ENCODE measurements at regions not wholly inside any gene's neighbourhood (a gene's known extent, or its start where the extent isn't known, plus 50 kb on each side); places are given as distances from the start of the nearest gene placed in this dataset.

DNA sequence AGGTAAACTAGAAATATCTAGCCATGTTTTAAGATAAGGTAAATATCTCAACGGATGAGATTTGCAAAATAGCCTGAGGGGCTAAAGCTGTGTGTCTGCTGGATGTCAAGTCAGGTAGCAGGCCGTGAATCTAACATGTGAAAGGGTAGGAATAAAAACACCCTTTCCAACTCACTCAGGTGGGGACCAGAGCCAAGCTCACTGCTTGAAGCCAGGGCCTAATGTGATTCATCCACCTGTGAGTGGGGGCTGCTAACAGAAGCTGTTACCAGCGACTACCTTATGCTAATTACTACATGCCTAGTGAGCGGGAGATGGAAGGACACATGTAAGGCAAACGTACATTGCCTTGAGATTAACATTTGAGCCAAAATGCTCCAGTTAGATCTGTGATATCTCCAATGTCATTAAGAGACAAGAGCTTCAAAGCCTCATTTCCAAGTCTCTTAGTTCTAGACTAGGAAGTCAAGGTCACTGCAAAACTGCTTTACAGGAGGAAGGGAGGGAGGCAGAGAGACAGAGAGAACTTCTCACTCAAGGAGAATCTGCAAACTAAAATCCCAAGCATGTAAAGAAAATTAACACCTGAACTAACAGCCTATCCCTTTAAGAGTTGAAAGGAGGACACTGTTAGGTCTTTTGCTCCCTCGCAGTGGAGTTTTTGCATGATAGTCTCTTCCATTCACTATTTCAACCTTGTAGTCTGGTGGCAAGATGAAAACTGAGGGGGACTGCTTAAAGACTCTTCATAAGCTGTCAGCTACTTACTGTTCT lies 141.6 kb upstream of the RPS23 start:
- CTCF ChIA-PET = interaction anchor here (0.6 to 1.0 kb wide), 2 partner anchors 8 to 1221 kb away, joined by 3 read pairs; no protein-coding TSS in a partner anchor
- Histone ChIP-seq H3K27me3 (replicated peaks in 1 of 2; ENCODE audit: control insufficient read depth in 2 of 2, insufficient read depth in 2 of 2, low read length in 1 of 2) (no peaks in the 10 kb centered on the region), H3K4me3 (no peak overlapping the region), H3K79me2 (ENCODE audit: control insufficient read depth, insufficient read depth, low read length) (no peaks in the 10 kb centered on the region), H3K9me3 (replicated peaks; ENCODE audit: control insufficient read depth, insufficient read depth, low read length) (no peaks in the 10 kb centered on the region), H2AFZ (ENCODE audit: control insufficient read depth, low read depth, low read length) (no peak overlapping the region), H3K4me2 (ENCODE audit: control insufficient read depth, insufficient read depth) (no peak overlapping the region), H3K9ac (ENCODE audit: control insufficient read depth, insufficient read depth, low read length) (no peak overlapping the region), H3K4me1 (ENCODE audit: control insufficient read depth, insufficient read depth, low read length) (no peaks in the 10 kb centered on the region), H4K20me1 (ENCODE audit: control insufficient read depth, insufficient read depth) (no peaks in the 10 kb centered on the region), H3K27ac (ENCODE audit: control insufficient read depth, insufficient read depth) (no peak overlapping the region), H3K36me3 (ENCODE audit: control insufficient read depth in 2 of 2, insufficient read depth in 2 of 2, low read length in 1 of 2) (no peaks in the 10 kb centered on the region)
- 27% methylated on average over 6 of the region's 6 CpGs for WGBS (ENCODE audit: insufficient coverage, insufficient replicate concordance, low lambda C conversion rate, missing lambda C conversion rate)
- TF ChIP-seq, protein P1, sequence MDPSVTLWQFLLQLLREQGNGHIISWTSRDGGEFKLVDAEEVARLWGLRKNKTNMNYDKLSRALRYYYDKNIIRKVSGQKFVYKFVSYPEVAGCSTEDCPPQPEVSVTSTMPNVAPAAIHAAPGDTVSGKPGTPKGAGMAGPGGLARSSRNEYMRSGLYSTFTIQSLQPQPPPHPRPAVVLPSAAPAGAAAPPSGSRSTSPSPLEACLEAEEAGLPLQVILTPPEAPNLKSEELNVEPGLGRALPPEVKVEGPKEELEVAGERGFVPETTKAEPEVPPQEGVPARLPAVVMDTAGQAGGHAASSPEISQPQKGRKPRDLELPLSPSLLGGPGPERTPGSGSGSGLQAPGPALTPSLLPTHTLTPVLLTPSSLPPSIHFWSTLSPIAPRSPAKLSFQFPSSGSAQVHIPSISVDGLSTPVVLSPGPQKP (IDR thresholded peaks at IDR 0.05; ENCODE audit: low read depth, low read length) = no peak
- no peak for DNase-seq (ENCODE audit: low read depth, low spot score)
- SMC1A ChIA-PET (ENCODE audit: uncharacterized antibody, unreplicated experiment) = no interaction called here
- no peak for ATAC-seq
- no TSS peak for BruUV-seq (replicated peaks)
- in situ Hi-C loops (cut with MboI) (no loop called here), intact Hi-C loops (cut with micrococcal nuclease; ENCODE audit: unreplicated experiment) (no loop called here)
- RAD21 ChIA-PET (ENCODE audit: unreplicated experiment) = no interaction called here
- POLR2A ChIA-PET = no interaction called here
- FAIRE-seq = no peak

DNA sequence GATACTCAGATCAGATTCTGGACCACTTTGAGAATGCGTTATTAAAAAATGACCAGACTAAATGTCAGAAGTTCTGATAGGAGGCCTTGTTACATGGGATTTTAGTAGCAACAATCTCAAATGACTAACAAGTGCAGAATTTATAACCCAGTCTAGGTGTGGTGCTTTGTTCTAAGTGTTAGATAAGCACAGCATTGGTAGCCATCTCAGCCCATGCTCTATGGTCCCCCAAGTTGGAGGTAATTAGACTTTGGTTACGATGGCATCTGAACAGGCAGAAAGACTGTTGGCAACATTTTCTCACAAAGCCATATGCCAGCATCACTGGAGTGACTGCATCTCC lies 140.4 kb upstream of the RPS23 start:
- RAD21 ChIA-PET (ENCODE audit: unreplicated experiment) = no interaction called here
- no peaks in the 10 kb centered on the region for H4K20me1 ChIP-seq (ENCODE audit: control insufficient read depth, insufficient read depth)
- no peak for ATAC-seq
- CTCF ChIA-PET = interaction anchor here (0.9 kb wide), 1 partner anchor 10 kb away, joined by 4 read pairs; no protein-coding TSS in a partner anchor
- POLR2A ChIA-PET = no interaction called here
- SMC1A ChIA-PET (ENCODE audit: uncharacterized antibody, unreplicated experiment) = interaction anchor here (1.1 kb wide), 1 partner anchor 11 kb away, joined by 3 read pairs; no protein-coding TSS in a partner anchor
- no peak for FAIRE-seq
- H3K4me1 ChIP-seq (ENCODE audit: control insufficient read depth, insufficient read depth, low read length) = no peaks in the 10 kb centered on the region
- 9% methylated on average over 2 of the region's 2 CpGs for WGBS (ENCODE audit: insufficient coverage, insufficient replicate concordance, low lambda C conversion rate, missing lambda C conversion rate)
- H3K9me3 ChIP-seq (replicated peaks; ENCODE audit: control insufficient read depth, insufficient read depth, low read length) = no peaks in the 10 kb centered on the region
- in situ Hi-C loops (cut with MboI) = no loop called here
- H3K4me2 ChIP-seq (ENCODE audit: control insufficient read depth, insufficient read depth) = no peak overlapping the region
- H3K79me2 ChIP-seq (ENCODE audit: control insufficient read depth, insufficient read depth, low read length) = no peaks in the 10 kb centered on the region
- no peak overlapping the region for H2AFZ ChIP-seq (ENCODE audit: control insufficient read depth, low read depth, low read length)
- no peak overlapping the region for H3K4me3 ChIP-seq
- BruUV-seq (replicated peaks) = no TSS peak
- DNase-seq (ENCODE audit: low read depth, low spot score) = no peak
- H3K27me3 ChIP-seq (replicated peaks in 1 of 2; ENCODE audit: control insufficient read depth in 2 of 2, insufficient read depth in 2 of 2, low read length in 1 of 2) = no peaks in the 10 kb centered on the region
- H3K27ac ChIP-seq (ENCODE audit: control insufficient read depth, insufficient read depth) = no peak overlapping the region
- no peak overlapping the region for H3K9ac ChIP-seq (ENCODE audit: control insufficient read depth, insufficient read depth, low read length)
- H3K36me3 ChIP-seq (ENCODE audit: control insufficient read depth in 2 of 2, insufficient read depth in 2 of 2, low read length in 1 of 2) = no peaks in the 10 kb centered on the region
- intact Hi-C loops (cut with micrococcal nuclease; ENCODE audit: unreplicated experiment) = no loop called here
- no peak for TF ChIP-seq ESRRA (IDR thresholded peaks at IDR 0.05; ENCODE audit: low read length)
- TF ChIP-seq, protein P2, sequence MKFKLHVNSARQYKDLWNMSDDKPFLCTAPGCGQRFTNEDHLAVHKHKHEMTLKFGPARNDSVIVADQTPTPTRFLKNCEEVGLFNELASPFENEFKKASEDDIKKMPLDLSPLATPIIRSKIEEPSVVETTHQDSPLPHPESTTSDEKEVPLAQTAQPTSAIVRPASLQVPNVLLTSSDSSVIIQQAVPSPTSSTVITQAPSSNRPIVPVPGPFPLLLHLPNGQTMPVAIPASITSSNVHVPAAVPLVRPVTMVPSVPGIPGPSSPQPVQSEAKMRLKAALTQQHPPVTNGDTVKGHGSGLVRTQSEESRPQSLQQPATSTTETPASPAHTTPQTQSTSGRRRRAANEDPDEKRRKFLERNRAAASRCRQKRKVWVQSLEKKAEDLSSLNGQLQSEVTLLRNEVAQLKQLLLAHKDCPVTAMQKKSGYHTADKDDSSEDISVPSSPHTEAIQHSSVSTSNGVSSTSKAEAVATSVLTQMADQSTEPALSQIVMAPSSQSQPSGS (IDR thresholded peaks at IDR 0.05; ENCODE audit: low read length) = no peak
- no peak for TF ChIP-seq CHD1 (IDR thresholded peaks at IDR 0.05; ENCODE audit: low read depth, low read length)
- TF ChIP-seq JUND (IDR thresholded peaks at IDR 0.05; ENCODE audit: low read depth, low read length) = no peak
- TF ChIP-seq, protein P3, sequence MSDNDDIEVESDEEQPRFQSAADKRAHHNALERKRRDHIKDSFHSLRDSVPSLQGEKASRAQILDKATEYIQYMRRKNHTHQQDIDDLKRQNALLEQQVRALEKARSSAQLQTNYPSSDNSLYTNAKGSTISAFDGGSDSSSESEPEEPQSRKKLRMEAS (IDR thresholded peaks at IDR 0.05; ENCODE audit: low read depth, low read length) = no peak
- TF ChIP-seq, protein P4, sequence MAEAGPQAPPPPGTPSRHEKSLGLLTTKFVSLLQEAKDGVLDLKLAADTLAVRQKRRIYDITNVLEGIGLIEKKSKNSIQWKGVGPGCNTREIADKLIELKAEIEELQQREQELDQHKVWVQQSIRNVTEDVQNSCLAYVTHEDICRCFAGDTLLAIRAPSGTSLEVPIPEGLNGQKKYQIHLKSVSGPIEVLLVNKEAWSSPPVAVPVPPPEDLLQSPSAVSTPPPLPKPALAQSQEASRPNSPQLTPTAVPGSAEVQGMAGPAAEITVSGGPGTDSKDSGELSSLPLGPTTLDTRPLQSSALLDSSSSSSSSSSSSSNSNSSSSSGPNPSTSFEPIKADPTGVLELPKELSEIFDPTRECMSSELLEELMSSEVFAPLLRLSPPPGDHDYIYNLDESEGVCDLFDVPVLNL (IDR thresholded peaks at IDR 0.05; ENCODE audit: low read depth, low read length) = no peak
- TF ChIP-seq RBBP5 (conservative IDR thresholded peaks at IDR 0.05) = no peak
- no peak for TF ChIP-seq EED (IDR thresholded peaks at IDR 0.05; ENCODE audit: low read depth)
- no peak for TF ChIP-seq LARP7 (IDR thresholded peaks at IDR 0.05)
- no peak for TF ChIP-seq RAD51 (IDR thresholded peaks at IDR 0.05)
- no peak for TF ChIP-seq HCFC1 (IDR thresholded peaks at IDR 0.05; ENCODE audit: low read length)
- TF ChIP-seq SPI1 (IDR thresholded peaks at IDR 0.05; ENCODE audit: borderline replicate concordance, insufficient read depth, low read depth, low read length) = no peak

Data from GM12878 (cell line).